SIG-M5 treated with dmso at 0.1 percent for 504 hours (cell line): ENCODE measurements at regions not wholly inside any gene's neighbourhood (a gene's known extent, or its start where the extent isn't known, plus 50 kb on each side); places are given as distances from the start of the nearest gene placed in this dataset.
A peak's percentile ranks its signal among the peaks of the same experiment; 100 is the strongest.

Experiments used
- DNase-seq: peaks from one replicate; lab custom pipeline; 2025; ENCODE audit not compliant: unreplicated experiment; lab: John Stamatoyannopoulos, UW

DNA sequence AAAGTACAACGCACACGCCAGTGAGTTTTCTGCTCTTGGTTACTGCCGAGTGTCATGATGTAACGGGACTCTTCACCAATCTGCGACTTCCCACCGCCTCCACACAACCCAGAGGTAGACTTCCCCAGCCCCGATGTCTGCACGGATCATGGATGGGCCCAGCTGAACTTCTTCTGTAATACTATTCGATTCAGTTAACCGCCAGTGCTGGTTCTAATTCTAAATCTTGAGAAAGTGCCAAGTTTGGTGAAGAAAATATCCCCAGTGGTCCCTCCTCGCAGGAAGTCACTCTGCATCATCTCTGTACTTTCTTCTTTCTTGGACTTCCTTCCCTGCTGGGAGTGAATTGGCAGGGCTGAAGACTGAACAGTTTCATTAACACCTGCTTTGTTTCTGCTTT lies 77.6 kb upstream of the SLC35F4 start:
- no peak for DNase-seq

DNA sequence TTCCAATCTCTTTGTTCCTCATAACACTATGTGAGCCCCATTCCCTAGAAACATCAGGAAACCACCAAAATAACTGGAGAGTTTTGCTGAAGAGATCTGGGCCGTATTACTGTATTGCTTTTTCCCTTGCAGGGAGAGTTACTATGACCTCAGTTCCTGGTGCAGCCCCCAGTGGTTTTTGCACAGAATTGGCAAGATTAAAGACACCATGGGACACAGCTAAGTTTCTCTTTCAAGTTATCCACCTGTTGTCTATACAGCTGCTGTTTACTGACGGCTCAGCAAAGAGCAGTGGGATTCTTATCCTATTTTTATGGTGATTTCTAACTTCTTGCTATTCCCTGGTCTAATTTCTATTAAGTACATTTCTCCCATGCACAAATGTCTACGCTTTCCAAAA lies 77.1 kb upstream of the SLC35F4 start:
- DNase-seq: no peak

DNA sequence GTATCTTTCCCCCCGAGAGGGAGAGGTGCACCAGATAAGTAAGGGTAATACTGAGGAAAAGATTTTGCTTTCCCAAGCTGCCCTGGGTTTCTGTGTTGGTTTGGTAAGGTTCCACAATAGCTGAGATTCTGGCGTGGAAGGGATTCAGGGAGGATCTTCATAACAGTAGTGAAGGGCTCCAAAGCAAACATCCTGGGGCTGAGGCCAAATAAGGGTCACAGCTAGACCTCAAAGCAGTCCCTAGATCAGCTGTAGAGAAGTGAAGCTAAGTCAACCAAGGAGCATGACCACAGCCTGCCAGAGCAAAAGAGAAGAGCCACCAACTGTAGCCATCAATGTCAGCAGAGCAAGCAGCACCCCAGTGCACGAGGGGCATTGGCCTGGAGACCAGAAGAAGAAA lies 73.2 kb upstream of the SLC35F4 start:
- DNase-seq: no peak

DNA sequence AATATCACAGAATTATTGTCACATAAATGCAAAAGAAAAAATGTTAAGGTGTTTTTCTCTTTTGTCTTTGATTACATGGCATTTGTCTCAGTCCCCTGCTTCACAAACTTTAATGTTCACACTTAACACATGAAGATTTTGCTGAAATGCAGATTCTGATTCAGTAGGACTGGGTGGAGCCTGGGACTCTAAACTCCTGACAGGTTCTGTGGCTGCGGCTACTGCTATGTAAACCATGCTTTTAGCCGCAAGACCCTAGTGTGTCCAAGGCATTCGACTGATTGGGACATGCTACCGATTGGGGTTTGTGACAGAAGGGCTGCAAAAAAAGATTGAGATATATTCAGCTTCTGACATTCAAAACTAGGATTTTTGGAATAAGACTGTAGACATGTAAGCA lies 72.6 kb upstream of the SLC35F4 start:
- DNase-seq: no peak

DNA sequence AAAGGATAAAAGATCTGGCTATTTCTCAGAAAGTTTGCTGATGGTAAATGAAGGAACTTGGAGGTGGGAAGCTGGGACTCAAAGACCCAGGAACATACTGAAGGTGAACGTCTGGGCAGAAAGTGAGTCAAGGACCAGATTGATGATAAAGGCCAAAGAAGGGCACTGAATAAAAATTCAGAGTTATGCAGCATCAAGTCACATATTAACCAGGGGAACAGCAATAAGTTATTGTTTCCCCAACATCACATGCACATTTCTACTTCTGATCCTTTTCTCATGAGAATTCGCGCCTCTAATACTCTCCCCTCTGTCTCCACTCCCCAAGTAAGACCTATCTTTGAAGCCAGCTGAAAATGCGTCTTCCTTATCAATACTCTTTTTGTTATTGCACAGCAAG lies 71.8 kb upstream of the SLC35F4 start:
- DNase-seq: no peak

DNA sequence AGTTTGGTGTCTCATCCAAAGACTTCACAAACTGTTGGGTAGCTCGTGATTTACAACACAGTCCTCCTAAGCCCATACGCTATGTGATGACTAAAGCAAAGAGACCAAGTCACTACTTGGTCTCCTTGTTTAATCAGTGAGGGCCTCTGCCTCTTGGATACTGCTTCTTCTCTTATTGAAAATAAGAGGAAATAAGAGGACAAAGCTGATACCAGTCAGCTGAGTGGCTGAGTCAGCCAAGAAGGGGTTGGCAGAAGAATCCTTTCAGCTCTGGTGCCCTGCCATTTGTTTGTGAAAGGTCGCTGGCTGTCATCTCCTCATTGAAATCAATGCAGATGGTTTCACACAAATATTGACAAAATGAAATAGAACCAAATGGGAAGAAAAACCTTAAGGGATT lies 67.5 kb upstream of the SLC35F4 start:
- DNase-seq: no peak

DNA sequence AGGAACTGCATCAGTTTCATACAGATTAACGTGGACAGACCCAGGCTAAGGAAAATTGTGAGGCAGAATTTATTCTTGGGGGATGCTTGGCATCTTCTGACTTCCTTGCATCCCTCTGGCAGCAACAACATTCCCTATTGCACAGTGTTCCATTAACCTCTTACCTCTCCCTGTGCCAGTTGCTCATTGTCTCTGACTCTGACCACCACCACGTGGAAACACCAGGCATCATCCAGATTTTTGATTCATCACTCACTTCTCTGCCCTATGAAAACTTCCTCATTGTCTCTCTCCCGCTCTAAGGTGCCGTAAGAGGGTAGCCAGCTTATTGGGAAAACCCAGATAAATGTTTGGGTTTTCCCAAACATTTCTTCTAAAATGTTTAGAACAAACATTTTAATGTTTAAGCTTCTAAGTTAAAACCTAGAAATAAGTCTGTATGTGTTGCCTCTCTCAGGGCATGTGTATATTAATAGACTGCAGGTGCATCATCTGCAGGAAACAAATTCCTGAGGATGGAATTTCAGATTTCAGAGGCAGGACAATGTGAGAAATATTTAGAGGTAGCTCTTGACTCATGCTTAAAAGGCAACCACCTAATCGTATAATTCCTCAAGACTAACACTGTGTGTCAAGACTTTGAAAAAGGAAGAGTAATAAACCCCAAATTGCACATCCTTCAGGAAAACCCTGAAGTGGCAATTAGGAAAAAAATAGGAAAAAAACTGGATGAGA lies 64.5 kb upstream of the SLC35F4 start:
- DNase-seq: no peak

DNA sequence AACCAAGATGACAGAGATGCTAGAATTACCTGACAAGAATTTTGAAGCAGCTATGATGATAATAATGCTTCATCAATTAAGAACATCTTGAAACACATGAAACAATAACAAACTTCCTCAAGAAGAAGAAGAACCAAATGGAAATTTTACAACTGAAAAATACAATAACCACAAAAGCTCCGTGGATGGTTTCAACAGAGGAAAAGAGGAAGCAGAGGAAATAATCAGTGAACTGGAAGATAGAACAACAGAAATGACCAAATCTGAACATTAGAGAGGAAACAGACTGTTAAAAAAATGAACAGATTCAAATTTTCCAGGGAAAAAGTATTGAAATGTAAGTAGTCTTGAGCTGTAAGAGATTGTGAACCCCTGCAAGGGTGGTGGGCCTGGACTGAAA lies 62.8 kb upstream of the SLC35F4 start:
- peak; percentile 61 for DNase-seq

DNA sequence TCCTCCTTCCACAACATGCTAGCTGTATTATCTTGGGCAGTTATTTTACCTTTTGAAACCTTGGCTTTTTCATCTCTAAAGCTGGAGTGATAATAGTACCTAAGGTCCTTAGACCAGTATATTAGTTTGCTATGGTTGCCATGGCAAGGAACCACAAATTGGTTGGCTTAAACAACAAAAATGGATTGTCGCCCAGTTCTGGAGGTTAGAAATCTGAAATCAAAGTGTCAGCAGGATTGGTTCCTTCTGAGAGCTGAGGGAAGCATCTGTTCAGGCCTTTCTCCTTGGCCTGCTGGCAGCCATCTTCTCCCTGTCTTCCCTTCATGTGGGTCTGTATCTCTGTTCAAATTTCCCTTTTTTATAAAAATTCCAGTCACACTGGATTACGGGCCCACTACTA lies 55.5 kb upstream of the SLC35F4 start:
- DNase-seq: no peak

DNA sequence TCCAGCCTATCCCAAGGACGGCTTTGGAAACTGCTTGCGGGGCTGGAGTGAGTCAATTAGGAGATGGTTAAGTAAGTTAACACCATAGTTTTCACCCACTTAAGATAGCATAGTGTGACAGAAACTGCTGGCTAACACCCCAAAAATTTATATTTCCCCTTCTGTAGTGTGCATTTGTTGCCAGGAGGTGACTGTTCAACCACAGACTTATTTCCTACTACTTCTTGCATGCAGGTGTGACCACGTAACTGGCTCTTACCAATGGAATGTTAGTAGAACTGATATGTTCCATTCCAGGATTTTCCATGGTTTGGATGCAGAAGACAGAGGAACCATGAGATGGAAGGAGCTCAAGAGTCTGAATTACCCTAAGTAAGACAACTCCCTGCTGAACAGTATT lies 52.9 kb upstream of the SLC35F4 start:
- no peak for DNase-seq
